ENCODE measurements at regions not wholly inside any gene's neighbourhood (a gene's known extent, or its start where the extent isn't known, plus 50 kb on each side); places are given as distances from the start of the nearest gene placed in this dataset.
A peak's percentile ranks its signal among the peaks of the same experiment; 100 is the strongest.

DNA sequence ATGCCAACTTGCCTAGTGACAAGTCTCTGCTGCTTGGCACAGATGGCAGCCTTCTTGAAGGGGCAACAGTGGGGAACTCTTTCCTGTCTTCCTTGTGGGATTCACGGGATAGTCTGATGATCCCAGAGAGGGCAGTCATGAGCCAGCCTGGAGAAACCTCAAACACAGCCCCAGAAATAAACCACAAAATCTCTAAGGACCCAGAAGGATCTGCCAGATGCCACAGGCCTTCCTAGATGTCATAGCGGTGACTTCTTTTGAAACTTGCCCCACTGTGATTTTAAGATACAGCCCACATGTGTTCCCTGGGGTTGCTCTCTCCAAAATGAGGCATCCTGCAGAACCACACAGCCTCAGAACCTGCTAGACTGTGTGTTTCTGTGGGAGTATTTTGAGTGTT, 707.6 kb upstream of the TSPY4 start:
- TF ChIP-seq CTCF (IDR thresholded peaks at IDR 0.05): no peak
- peak in 2 of 4 donors; percentile 27 to 56 for TF ChIP-seq POLR2AphosphoS5 (IDR thresholded peaks at IDR 0.05)
- no peak for TF ChIP-seq POLR2A (IDR thresholded peaks at IDR 0.05)

Data from sigmoid colon (tissue), 4 donors.